ENCODE measurements at regions not wholly inside any gene's neighbourhood (a gene's known extent, or its start where the extent isn't known, plus 50 kb on each side); places are given as distances from the start of the nearest gene placed in this dataset.
A peak's percentile ranks its signal among the peaks of the same experiment; 100 is the strongest.

GRCh38 chr5:8060953-8061429 is 192.0 kb downstream of the MTRR start:
- H3K4me3 ChIP-seq (ENCODE audit: low read length): no peak overlapping the region
- H3K9me3 ChIP-seq (ENCODE audit: control insufficient read depth, low read length): no peaks in the 10 kb centered on the region
- no peaks in the 10 kb centered on the region for H3K36me3 ChIP-seq (ENCODE audit: control insufficient read depth, insufficient read depth, low read length)
- H3K27me3 ChIP-seq (ENCODE audit: control insufficient read depth, insufficient read depth, low read length, poor library complexity, severe bottlenecking): no peaks in the 10 kb centered on the region
- no peak overlapping the region for H3K9ac ChIP-seq (ENCODE audit: extremely low read depth, low read length, poor library complexity, severe bottlenecking)
- Mint-ChIP-seq H3K27me3 (ENCODE audit: insufficient read depth) (no peaks in the 10 kb centered on the region), H3K9me3 (no peaks in the 10 kb centered on the region), H3K27ac (no peak overlapping the region), H3K36me3 (ENCODE audit: low read depth) (no peaks in the 10 kb centered on the region), H3K4me1 (peaks cover 21% of the 10 kb centered on the region), H3K4me3 (no peak overlapping the region)
- 88 to 92% methylated on average over 5 to 7 of the region's 7 CpGs for WGBS, 2 experiments (ENCODE audit: insufficient coverage in 1 of 2, insufficient read length in 1 of 2)
- H3K4me1 ChIP-seq (ENCODE audit: control insufficient read depth, insufficient read depth, low read length): no peaks in the 10 kb centered on the region
- no peak for DNase-seq
- H3K27ac ChIP-seq (ENCODE audit: low read depth, low read length): peak overlapping the region; percentile 41
- TF ChIP-seq, protein P1, sequence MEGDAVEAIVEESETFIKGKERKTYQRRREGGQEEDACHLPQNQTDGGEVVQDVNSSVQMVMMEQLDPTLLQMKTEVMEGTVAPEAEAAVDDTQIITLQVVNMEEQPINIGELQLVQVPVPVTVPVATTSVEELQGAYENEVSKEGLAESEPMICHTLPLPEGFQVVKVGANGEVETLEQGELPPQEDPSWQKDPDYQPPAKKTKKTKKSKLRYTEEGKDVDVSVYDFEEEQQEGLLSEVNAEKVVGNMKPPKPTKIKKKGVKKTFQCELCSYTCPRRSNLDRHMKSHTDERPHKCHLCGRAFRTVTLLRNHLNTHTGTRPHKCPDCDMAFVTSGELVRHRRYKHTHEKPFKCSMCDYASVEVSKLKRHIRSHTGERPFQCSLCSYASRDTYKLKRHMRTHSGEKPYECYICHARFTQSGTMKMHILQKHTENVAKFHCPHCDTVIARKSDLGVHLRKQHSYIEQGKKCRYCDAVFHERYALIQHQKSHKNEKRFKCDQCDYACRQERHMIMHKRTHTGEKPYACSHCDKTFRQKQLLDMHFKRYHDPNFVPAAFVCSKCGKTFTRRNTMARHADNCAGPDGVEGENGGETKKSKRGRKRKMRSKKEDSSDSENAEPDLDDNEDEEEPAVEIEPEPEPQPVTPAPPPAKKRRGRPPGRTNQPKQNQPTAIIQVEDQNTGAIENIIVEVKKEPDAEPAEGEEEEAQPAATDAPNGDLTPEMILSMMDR (conservative IDR thresholded peaks at IDR 0.05): no peak

DNA sequence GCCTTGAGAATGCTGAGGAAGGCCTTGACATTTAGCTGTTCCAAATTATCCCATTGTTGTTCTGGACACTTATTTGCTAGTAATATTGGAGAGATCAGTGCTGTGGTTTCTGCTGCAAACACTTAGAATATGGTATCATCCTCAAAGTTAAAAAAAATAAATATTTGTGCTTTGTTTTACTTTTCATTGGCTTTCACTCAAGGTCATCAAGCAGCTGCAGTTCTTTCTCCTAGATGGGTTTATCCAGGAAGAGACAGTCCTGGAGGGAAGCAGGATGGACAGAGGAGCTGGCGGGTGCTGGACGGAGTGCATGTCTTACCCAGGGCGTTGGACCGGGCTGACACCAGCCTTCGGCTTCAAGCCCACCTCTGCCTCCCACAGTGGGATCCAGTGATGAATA is 193.6 kb downstream of the MTRR start:
- Histone ChIP-seq H3K27ac (ENCODE audit: low read depth, low read length) (no peak overlapping the region), H3K4me3 (ENCODE audit: low read length) (no peak overlapping the region), H3K27me3 (ENCODE audit: control insufficient read depth, insufficient read depth, low read length, poor library complexity, severe bottlenecking) (no peaks in the 10 kb centered on the region), H3K36me3 (ENCODE audit: control insufficient read depth, insufficient read depth, low read length) (no peaks in the 10 kb centered on the region), H3K9ac (ENCODE audit: extremely low read depth, low read length, poor library complexity, severe bottlenecking) (no peak overlapping the region), H3K9me3 (ENCODE audit: control insufficient read depth, low read length) (no peaks in the 10 kb centered on the region), H3K4me1 (ENCODE audit: control insufficient read depth, insufficient read depth, low read length) (no peaks in the 10 kb centered on the region)
- H3K27ac Mint-ChIP-seq: no peak overlapping the region
- DNase-seq: no peak
- no peaks in the 10 kb centered on the region for H3K27me3 Mint-ChIP-seq (ENCODE audit: insufficient read depth)
- peaks cover 21% of the 10 kb centered on the region for H3K4me1 Mint-ChIP-seq
- WGBS, 2 experiments (ENCODE audit: insufficient coverage in 1 of 2, insufficient read length in 1 of 2): 82 to 93% methylated on average over 3 to 5 of the region's 5 CpGs
- no peaks in the 10 kb centered on the region for H3K9me3 Mint-ChIP-seq
- no peak overlapping the region for H3K4me3 Mint-ChIP-seq
- H3K36me3 Mint-ChIP-seq (ENCODE audit: low read depth): no peaks in the 10 kb centered on the region
- TF ChIP-seq, protein P1 (conservative IDR thresholded peaks at IDR 0.05): no peak

DNA sequence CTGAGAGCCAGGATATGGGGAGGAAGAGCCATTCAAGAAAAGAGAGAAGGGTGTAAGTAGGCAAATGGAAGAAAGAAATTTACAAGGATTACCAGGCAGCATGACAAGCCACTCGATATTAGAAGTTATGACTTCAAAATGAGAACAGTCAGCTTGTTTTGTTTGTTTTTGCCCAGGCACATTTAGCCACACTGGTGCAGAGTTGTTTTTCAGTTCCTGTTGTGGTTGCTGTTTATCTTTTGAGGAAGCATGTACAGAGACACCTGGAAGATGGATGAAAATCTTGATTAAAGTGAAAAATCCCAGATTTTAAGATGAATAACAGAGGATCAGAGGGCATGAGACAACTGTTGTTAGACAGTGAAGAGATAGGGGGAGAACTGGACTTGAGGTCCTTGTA is 199.1 kb downstream of the MTRR start:
- no peaks in the 10 kb centered on the region for H3K27me3 ChIP-seq (ENCODE audit: control insufficient read depth, insufficient read depth, low read length, poor library complexity, severe bottlenecking)
- no peak overlapping the region for H3K4me3 Mint-ChIP-seq
- no peaks in the 10 kb centered on the region for H3K36me3 Mint-ChIP-seq (ENCODE audit: low read depth)
- H3K4me1 Mint-ChIP-seq: peaks cover 9% of the 10 kb centered on the region
- no peak overlapping the region for H3K27ac ChIP-seq (ENCODE audit: low read depth, low read length)
- 90% methylated on average over 1 of the region's 1 CpG; no CpG with 5 or more reads in 1 of the 2 experiments for WGBS, 2 experiments (ENCODE audit: insufficient coverage in 1 of 2, insufficient read length in 1 of 2)
- TF ChIP-seq, protein P1 (conservative IDR thresholded peaks at IDR 0.05): no peak
- no peaks in the 10 kb centered on the region for H3K36me3 ChIP-seq (ENCODE audit: control insufficient read depth, insufficient read depth, low read length)
- no peaks in the 10 kb centered on the region for H3K9me3 Mint-ChIP-seq
- H3K4me1 ChIP-seq (ENCODE audit: control insufficient read depth, insufficient read depth, low read length): no peaks in the 10 kb centered on the region
- H3K27me3 Mint-ChIP-seq (ENCODE audit: insufficient read depth): no peaks in the 10 kb centered on the region
- no peak overlapping the region for H3K9ac ChIP-seq (ENCODE audit: extremely low read depth, low read length, poor library complexity, severe bottlenecking)
- H3K4me3 ChIP-seq (ENCODE audit: low read length): no peak overlapping the region
- H3K27ac Mint-ChIP-seq: no peak overlapping the region
- DNase-seq: no peak
- no peaks in the 10 kb centered on the region for H3K9me3 ChIP-seq (ENCODE audit: control insufficient read depth, low read length)

Measured in endodermal cell (in vitro differentiated cells).